HG03108 (cell line): ENCODE measurements at regions not wholly inside any gene's neighbourhood (a gene's known extent, or its start where the extent isn't known, plus 50 kb on each side); places are given as distances from the start of the nearest gene placed in this dataset.
A peak's percentile ranks its signal among the peaks of the same experiment; 100 is the strongest.
"Not testable (repeated sequence)": the region's sequence is repeated elsewhere in the genome, so short reads cannot be mapped to it uniquely, and the experiment has no call there.

ENCODE experiments used
- ATAC-seq: cut with Tn5 transposase; IDR thresholded peaks from one replicate; pipeline ENCODE4 v1.9.1; 2021; ENCODE audit warnings: moderate library complexity; ENCODE audit not compliant: unreplicated experiment

GRCh38 chr1:146521804-146522203 is 293.0 kb upstream of the NOTCH2NLA start:
- ATAC-seq: not testable (repeated sequence)

GRCh38 chr1:146513754-146514153 is 284.9 kb upstream of the NOTCH2NLA start:
- ATAC-seq: not testable (repeated sequence)

GRCh38 chr1:146511047-146511777 is 282.4 kb upstream of the NOTCH2NLA start:
- not testable (repeated sequence) for ATAC-seq

- ATAC-seq: not testable (repeated sequence)
Measured at GRCh38 chr1:146510248-146510983, 281.6 kb upstream of the NOTCH2NLA start.

GRCh38 chr1:146504121-146504520 is 275.3 kb upstream of the NOTCH2NLA start:
- not testable (repeated sequence) for ATAC-seq

GRCh38 chr1:146487555-146487954 is 258.7 kb upstream of the NOTCH2NLA start:
- not testable (repeated sequence) for ATAC-seq

GRCh38 chr1:146487155-146487554 is 258.3 kb upstream of the NOTCH2NLA start:
- ATAC-seq: not testable (repeated sequence)

GRCh38 chr1:146486300-146487014 is 257.6 kb upstream of the NOTCH2NLA start:
- ATAC-seq: not testable (repeated sequence)

- not testable (repeated sequence) for ATAC-seq
Measured at GRCh38 chr1:146484195-146484594, 255.4 kb upstream of the NOTCH2NLA start.

- ATAC-seq: not testable (repeated sequence)
Measured at GRCh38 chr1:146479188-146479587, 250.4 kb upstream of the NOTCH2NLA start.

- not testable (repeated sequence) for ATAC-seq
Measured at GRCh38 chr1:146478125-146478720, 249.4 kb upstream of the NOTCH2NLA start.

- ATAC-seq: not testable (repeated sequence)
Measured at GRCh38 chr1:146475086-146475485, 246.3 kb upstream of the NOTCH2NLA start.

- ATAC-seq: not testable (repeated sequence)
Measured at GRCh38 chr1:146474216-146474615, 245.4 kb upstream of the NOTCH2NLA start.

- peak; percentile 84 for ATAC-seq
Measured at GRCh38 chr1:146472192-146472861, 243.5 kb upstream of the NOTCH2NLA start.

GRCh38 chr1:146459939-146460338 is 231.1 kb upstream of the NOTCH2NLA start:
- not testable (repeated sequence) for ATAC-seq

- not testable (repeated sequence) for ATAC-seq
Measured at GRCh38 chr1:146459308-146459707, 230.5 kb upstream of the NOTCH2NLA start.

GRCh38 chr1:146448877-146449246 is 220.0 kb upstream of the NOTCH2NLA start:
- ATAC-seq: not testable (repeated sequence)

GRCh38 chr1:146448212-146448876 is 219.5 kb upstream of the NOTCH2NLA start:
- ATAC-seq: not testable (repeated sequence)

GRCh38 chr1:146443871-146444222 is 215.0 kb upstream of the NOTCH2NLA start:
- not testable (repeated sequence) for ATAC-seq
